HCT116 (cell line): ENCODE measurements at regions not wholly inside any gene's neighbourhood (a gene's known extent, or its start where the extent isn't known, plus 50 kb on each side); places are given as distances from the start of the nearest gene placed in this dataset.

ENCODE experiments used
- ATAC-seq: fragments of 200-7000 bp; cut with Tn5 transposase; 2 replicates; pipeline ENCODE4 v1.9.1; 2020; ENCODE audit warnings: mild to moderate bottlenecking, moderate library complexity
- BruUV-seq: library from RNA; stranded (reverse); fragments of 400-500 nt; replicated peaks from 2 replicates; lab custom pipeline; 2021; lab: Mats Ljungman, UMichigan
- CTCF ChIA-PET: fragments of 300-600 bp; sonication (Branson Sonifier 250); formaldehyde crosslinking; loops from one replicate; lab custom pipeline; 2021; ENCODE audit warnings: antibody characterized with exemption; lab: Charles Lee
- POLR2A ChIA-PET: fragments of 300-600, 350-600 bp; sonication (Branson Sonifier 250); formaldehyde crosslinking; loops from one replicate; lab custom pipeline; 2021; ENCODE audit warnings: antibody characterized with exemption; lab: Charles Lee
- RAD21 ChIA-PET, 2 experiments: fragments of 300-600 bp; sonication (Branson Sonifier 250); formaldehyde crosslinking; loops; one replicate each; lab custom pipeline; 2023; ENCODE audit warnings: low total read pairs in 2 of 2; ENCODE audit not compliant: uncharacterized antibody in 2 of 2, unreplicated experiment in 2 of 2, low non-redundant PET in 1 of 2; lab: Charles Lee
- DNase-seq: peaks from one replicate; pipeline ENCODE4 v3.0.0-alpha.2; 2010; ENCODE audit warnings: low read depth, low spot score
- H2AFZ ChIP-seq: fragments of 200-600 bp; shearing (Covaris generic), sonication (generic); 2 replicates; pipeline ENCODE4 v1.6.1; 2017; ENCODE audit warnings: low read depth, mixed run types, mixed read lengths, antibody characterized with exemption, low read length; ENCODE audit not compliant: poor library complexity, severe bottlenecking
- H3K27ac ChIP-seq: 2 replicates; pipeline ENCODE4 v1.5.1; 2012; ENCODE audit warnings: low read depth, low read length
- H3K27me3 ChIP-seq: fragments of 200-600 bp; sonication (generic); 2 replicates; pipeline ENCODE4 v1.6.1; 2016; ENCODE audit warnings: mixed run types, low read length, mixed read lengths; ENCODE audit not compliant: insufficient read depth
- H3K36me3 ChIP-seq, 2 experiments: fragments of 200-500 bp in 1 of 2; fragments of 200-600 bp in 1 of 2; sonication (Bioruptor generic) in 1 of 2; sonication (generic) in 1 of 2; 2 replicates each; pipeline versions ENCODE4 v1.5.1 to v1.6.1; 2014 to 2016; ENCODE audit warnings: low read length in 2 of 2, inconsistent platforms in 1 of 2, mixed read lengths in 1 of 2, mixed run types in 1 of 2; ENCODE audit not compliant: insufficient read depth in 2 of 2, control insufficient read depth in 1 of 2
- H3K4me1 ChIP-seq, 2 experiments: fragments of 200-600 bp in 1 of 2; sonication (generic) in 1 of 2; 2 replicates each; pipeline versions ENCODE4 v1.5.1 to v1.6.1; 2012 to 2017; ENCODE audit warnings: low read length in 2 of 2, inconsistent platforms in 1 of 2, mild to moderate bottlenecking in 1 of 2, mixed read lengths in 1 of 2, mixed run types in 1 of 2, moderate library complexity in 1 of 2; ENCODE audit not compliant: insufficient read depth in 2 of 2, control insufficient read depth in 1 of 2
- H3K4me2 ChIP-seq: fragments of 200-600 bp; sonication (generic); 2 replicates; pipeline ENCODE4 v1.6.1; 2017; ENCODE audit warnings: mixed run types, low read length, mixed read lengths
- H3K4me3 ChIP-seq, 2 experiments: fragments of 200-600 bp in 1 of 2; sonication (generic) in 1 of 2; replicated peaks in 1 of 2; 2 replicates each; pipeline ENCODE4 v1.5.1; 2011 to 2016; ENCODE audit warnings: low read length in 2 of 2, control low read depth in 1 of 2, low read depth in 1 of 2, mild to moderate bottlenecking in 1 of 2, mixed read lengths in 1 of 2, mixed run types in 1 of 2
- H3K79me2 ChIP-seq: fragments of 200-600 bp; sonication (generic); 2 replicates; pipeline ENCODE4 v1.6.1; 2017; ENCODE audit warnings: mild to moderate bottlenecking, mixed run types, low read length, moderate library complexity, mixed read lengths; ENCODE audit not compliant: insufficient read depth
- H3K9ac ChIP-seq: fragments of 200-600 bp; sonication (generic); 2 replicates; pipeline ENCODE4 v1.6.1; 2016; ENCODE audit warnings: low read length, mixed read lengths
- H3K9me2 ChIP-seq: fragments of 200-600 bp; sonication (generic), shearing (Covaris generic); 2 replicates; pipeline ENCODE4 v1.6.1; 2017; ENCODE audit warnings: mixed run types, mild to moderate bottlenecking, moderate library complexity; ENCODE audit not compliant: insufficient read depth
- H3K9me3 ChIP-seq, 2 experiments: fragments of 200-500 bp in 1 of 2; fragments of 200-600 bp in 1 of 2; sonication (Bioruptor generic) in 1 of 2; sonication (generic) in 1 of 2; 2 replicates each; pipeline ENCODE4 v1.6.1; 2014 to 2017; ENCODE audit warnings: low read length in 2 of 2, mixed read lengths in 2 of 2, inconsistent platforms in 1 of 2, low read depth in 1 of 2, mild to moderate bottlenecking in 1 of 2, mixed run types in 1 of 2, moderate library complexity in 1 of 2; ENCODE audit not compliant: control insufficient read depth in 1 of 2, insufficient read depth in 1 of 2
- H4K20me1 ChIP-seq: fragments of 200-600 bp; sonication (generic), shearing (Covaris generic); 2 replicates; pipeline ENCODE4 v1.6.1; 2017; ENCODE audit warnings: mixed run types, mild to moderate bottlenecking, moderate library complexity; ENCODE audit not compliant: insufficient read depth
- CBX3 ChIP-seq: IDR thresholded peaks from 2 replicates; pipeline ENCODE4 v1.6.1; 2012; ENCODE audit warnings: low read depth
- EGR1 ChIP-seq: IDR thresholded peaks from 2 replicates; pipeline ENCODE4 v1.6.1; 2012; ENCODE audit warnings: low read depth
- ELF1 ChIP-seq: IDR thresholded peaks from 2 replicates; pipeline ENCODE4 v1.6.1; 2012; ENCODE audit warnings: low read depth, borderline replicate concordance
- EZH2 ChIP-seq: fragments of 200-600 bp; sonication (generic); IDR thresholded peaks from 2 replicates; pipeline ENCODE4 v1.6.1; 2017; ENCODE audit warnings: antibody characterized with exemption, mixed run types
- FOSL1 ChIP-seq: IDR thresholded peaks from 2 replicates; pipeline ENCODE4 v1.6.1; 2012; ENCODE audit warnings: low read depth
- JUND ChIP-seq: IDR thresholded peaks from 2 replicates; pipeline ENCODE4 v1.6.1; 2012
- REST ChIP-seq: IDR thresholded peaks from 2 replicates; pipeline ENCODE4 v1.6.1; 2012; ENCODE audit warnings: low read depth
- SIN3A ChIP-seq: IDR thresholded peaks from 2 replicates; pipeline ENCODE4 v1.6.1; 2012; ENCODE audit warnings: low read depth
- SP1 ChIP-seq: IDR thresholded peaks from 2 replicates; pipeline ENCODE4 v1.6.1; 2012; ENCODE audit warnings: low read depth
- SRF ChIP-seq: IDR thresholded peaks from 2 replicates; pipeline ENCODE4 v1.6.1; 2012; ENCODE audit warnings: low read depth
- YY1 ChIP-seq: IDR thresholded peaks from 2 replicates; pipeline ENCODE4 v1.6.1; 2011; ENCODE audit warnings: low read length, low read depth, moderate library complexity, mild to moderate bottlenecking; ENCODE audit not compliant: insufficient replicate concordance; ENCODE audit errors: extremely low read depth
- ZFX ChIP-seq: fragments of 450-650 bp; IDR thresholded peaks from 2 replicates; pipeline ENCODE4 v1.6.1; 2017
- ZNF274 ChIP-seq: fragments of 200-500 bp; sonication (Bioruptor generic); IDR thresholded peaks from 2 replicates; pipeline ENCODE4 v1.6.1; 2014; ENCODE audit warnings: mild to moderate bottlenecking, low read depth, low read length, inconsistent platforms
- intact Hi-C: fragments of 100-400 bp; cut with micrococcal nuclease; formaldehyde crosslinking; loops from 2 replicates; pipeline ENCODE4 v1.10.0; 2022
- TF ChIP-seq, protein P1 (sequence below): IDR thresholded peaks from 2 replicates; pipeline ENCODE4 v1.6.1; 2011; ENCODE audit warnings: mild to moderate bottlenecking, low read length, moderate library complexity; ENCODE audit not compliant: insufficient replicate concordance; ENCODE audit errors: extremely low read depth

DNA sequence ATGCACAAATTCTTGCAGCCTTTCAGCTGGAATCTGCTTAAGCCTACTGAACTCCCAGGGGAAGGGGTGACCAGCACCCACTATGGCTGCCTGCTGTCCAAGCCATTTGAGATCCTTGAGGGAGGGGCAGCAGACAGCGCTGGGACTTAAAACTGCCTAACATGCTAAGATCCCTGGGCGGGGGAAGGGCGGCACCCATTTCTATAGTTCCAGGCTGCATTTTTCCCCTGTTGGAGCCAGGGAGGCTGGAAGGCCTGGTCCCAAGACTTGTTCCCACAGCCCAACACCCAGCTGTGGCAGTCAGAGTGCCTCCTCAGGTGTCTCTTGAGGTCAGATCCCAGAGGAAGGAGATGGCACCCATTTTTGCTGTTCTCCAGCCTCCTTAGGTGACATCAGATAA lies 1061.3 kb upstream of the COX7C start:
- Histone ChIP-seq H2AFZ (no peak overlapping the region), H3K4me3 (no peak overlapping the region), H3K9ac (no peak overlapping the region), H3K27ac (no peak overlapping the region), H3K9me2 (no peaks in the 10 kb centered on the region; the same call in 1 of the 2 replicates), H3K36me3 (no peaks in the 10 kb centered on the region), H3K9me3 (no peaks in the 10 kb centered on the region), H3K79me2 (no peaks in the 10 kb centered on the region), H3K4me2 (no peak overlapping the region), H4K20me1 (no peaks in the 10 kb centered on the region), H3K27me3 (no peaks in the 10 kb centered on the region), H3K4me1 (no peaks in the 10 kb centered on the region)
- TF ChIP-seq EGR1, result no peak
- no peak for TF ChIP-seq REST
- no peak for TF ChIP-seq ZFX
- TF ChIP-seq ZNF274, result no peak
- no peak for TF ChIP-seq JUND
- TF ChIP-seq, protein P1, sequence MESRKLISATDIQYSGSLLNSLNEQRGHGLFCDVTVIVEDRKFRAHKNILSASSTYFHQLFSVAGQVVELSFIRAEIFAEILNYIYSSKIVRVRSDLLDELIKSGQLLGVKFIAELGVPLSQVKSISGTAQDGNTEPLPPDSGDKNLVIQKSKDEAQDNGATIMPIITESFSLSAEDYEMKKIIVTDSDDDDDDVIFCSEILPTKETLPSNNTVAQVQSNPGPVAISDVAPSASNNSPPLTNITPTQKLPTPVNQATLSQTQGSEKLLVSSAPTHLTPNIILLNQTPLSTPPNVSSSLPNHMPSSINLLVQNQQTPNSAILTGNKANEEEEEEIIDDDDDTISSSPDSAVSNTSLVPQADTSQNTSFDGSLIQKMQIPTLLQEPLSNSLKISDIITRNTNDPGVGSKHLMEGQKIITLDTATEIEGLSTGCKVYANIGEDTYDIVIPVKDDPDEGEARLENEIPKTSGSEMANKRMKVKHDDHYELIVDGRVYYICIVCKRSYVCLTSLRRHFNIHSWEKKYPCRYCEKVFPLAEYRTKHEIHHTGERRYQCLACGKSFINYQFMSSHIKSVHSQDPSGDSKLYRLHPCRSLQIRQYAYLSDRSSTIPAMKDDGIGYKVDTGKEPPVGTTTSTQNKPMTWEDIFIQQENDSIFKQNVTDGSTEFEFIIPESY, result no peak
- no peak for TF ChIP-seq SRF
- no peak for TF ChIP-seq FOSL1
- no peak for TF ChIP-seq YY1
- no peak for TF ChIP-seq SP1
- no peak for TF ChIP-seq SIN3A
- TF ChIP-seq ELF1, result no peak
- TF ChIP-seq CBX3, result no peak
- no peak for TF ChIP-seq EZH2
- POLR2A ChIA-PET, result no interaction called here
- CTCF ChIA-PET, result no interaction called here
- ATAC-seq (no peak), DNase-seq (no peak)
- no TSS peak for BruUV-seq
- intact Hi-C loops, result no loop called here
- RAD21 ChIA-PET, result no interaction called here
